NCI-H82 treated with DMSO at 0.1 percent for 48 hours (cell line): ENCODE measurements at regions not wholly inside any gene's neighbourhood (a gene's known extent, or its start where the extent isn't known, plus 50 kb on each side); places are given as distances from the start of the nearest gene placed in this dataset.
"Not testable (repeated sequence)": the region's sequence is repeated elsewhere in the genome, so short reads cannot be mapped to it uniquely, and the experiment has no call there.

Experiments
- DNase-seq: peaks from one replicate; lab custom pipeline; 2025; ENCODE audit not compliant: unreplicated experiment; lab: John Stamatoyannopoulos, UW

DNA sequence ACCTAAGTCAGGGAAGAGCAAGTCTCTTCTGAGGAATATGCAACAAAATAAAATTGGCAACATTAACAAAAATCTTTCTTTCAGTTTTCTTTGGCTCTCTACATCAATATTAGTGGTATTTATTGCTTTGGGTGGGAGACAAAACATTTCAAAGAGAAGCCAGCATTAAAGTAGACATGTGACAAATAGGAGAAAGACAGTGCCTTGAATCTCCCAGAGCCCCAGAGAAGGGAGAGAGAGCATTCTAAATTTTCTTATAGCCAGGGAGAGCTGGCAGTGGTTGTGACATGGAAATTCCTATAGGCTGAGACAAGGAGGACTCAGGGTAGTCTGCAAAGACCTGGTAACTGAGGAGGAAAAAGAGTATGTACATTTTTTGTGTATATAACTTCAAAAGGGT lies 79.4 kb upstream of the NREP start:
- no peak for DNase-seq

- no peak for DNase-seq
Observed at GRCh38 chr5:111834926-111835599, 78.1 kb upstream of the NREP start.

DNA sequence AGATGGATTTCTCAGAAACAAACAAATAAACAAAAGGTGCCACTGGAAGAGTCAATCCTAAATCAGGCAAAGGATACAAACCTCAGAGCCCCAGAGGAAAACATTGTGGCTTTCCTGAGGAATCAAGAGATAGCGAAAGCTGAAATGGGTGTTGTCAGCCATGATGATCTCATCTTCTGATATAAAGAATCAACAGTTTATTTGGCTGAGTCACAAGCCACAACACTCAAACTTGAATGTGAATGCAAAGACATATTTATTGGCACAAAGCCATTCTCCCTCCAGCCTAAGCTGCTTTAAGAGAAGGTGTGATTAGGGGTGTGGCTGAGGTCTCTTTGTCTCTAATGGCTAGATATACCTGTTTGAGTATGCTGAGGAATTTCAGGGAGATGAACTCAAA lies 73.3 kb upstream of the NREP start:
- no peak for DNase-seq

GRCh38 chr5:111829701-111830100 lies 72.7 kb upstream of the NREP start:
- DNase-seq: no peak

DNA sequence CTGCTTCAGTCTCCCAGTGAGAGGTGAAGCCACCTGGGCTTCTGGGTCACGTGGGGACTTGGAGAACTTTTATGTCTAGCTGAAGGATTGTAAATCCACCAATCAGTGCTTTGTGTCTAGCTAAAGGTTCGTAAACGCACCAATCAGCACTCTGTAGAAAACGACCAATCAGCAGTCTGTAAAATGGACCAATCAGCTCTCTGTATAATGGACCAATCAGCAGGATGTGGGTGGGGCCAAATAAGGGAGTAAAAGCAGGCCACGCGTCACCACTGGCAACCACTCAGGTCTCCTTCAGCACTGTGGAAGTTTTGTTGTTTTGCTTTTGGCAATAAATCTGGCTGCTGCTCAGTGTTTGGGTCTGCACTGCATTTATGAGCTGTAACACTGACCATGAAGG lies 69.1 kb upstream of the NREP start:
- DNase-seq: no peak

DNA sequence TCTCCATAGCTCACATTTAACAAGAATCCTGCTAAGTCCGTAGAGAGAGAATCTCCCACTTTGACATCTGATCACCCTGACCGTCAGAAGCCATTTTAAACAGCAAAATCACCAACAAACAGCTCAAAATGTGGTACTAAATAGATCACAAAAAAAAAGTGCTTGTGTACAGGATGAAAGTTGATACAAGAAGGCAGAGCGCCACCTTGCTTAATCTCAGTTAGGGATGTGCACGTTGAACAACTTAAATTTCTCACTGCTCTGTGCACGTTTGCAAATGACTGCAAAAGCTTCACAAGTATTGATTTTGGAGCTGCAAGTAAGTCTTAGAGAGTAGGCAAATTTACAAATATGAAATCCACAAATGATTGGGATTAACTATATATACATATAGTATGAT lies 63.1 kb upstream of the NREP start:
- no peak for DNase-seq

- not testable (repeated sequence) for DNase-seq
Observed at GRCh38 chr5:111819028-111819427, 62.0 kb upstream of the NREP start.

DNA sequence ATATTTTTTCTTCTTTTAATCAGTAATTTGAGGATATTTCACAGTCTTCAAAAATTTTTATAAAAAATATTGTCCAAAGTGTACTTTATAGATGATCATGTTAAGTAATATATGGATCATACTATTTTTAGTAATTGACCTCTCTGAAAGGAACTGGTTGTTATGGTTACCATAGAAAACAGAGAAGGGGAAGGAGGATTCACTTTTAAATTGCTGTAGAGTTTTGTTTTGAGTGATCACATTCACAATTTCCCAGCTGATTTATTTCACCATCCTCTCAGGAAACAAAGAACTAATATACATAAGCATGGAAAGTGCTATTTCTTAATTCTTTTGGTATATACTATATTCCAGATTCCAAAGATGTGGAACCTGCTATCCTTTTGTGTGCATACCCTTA lies 56.5 kb upstream of the NREP start:
- no peak for DNase-seq

- DNase-seq: no peak
Observed at GRCh38 chr5:111810112-111810511, 53.1 kb upstream of the NREP start.
